Neuronal stem cell (in vitro differentiated cells): ENCODE measurements at regions not wholly inside any gene's neighbourhood (a gene's known extent, or its start where the extent isn't known, plus 50 kb on each side); places are given as distances from the start of the nearest gene placed in this dataset.

ENCODE experiments used
- DNase-seq: peaks from one replicate; pipeline ENCODE4 v3.0.0-alpha.2; 2013; ENCODE audit warnings: low spot score
- H2AFZ ChIP-seq: one replicate; pipeline ENCODE4 v1.6.1; 2013; ENCODE audit warnings: mild to moderate bottlenecking, low read length, inconsistent platforms
- H2AK5ac ChIP-seq: 2 replicates; pipeline ENCODE4 v1.6.1; 2013; ENCODE audit warnings: low read depth, mild to moderate bottlenecking, inconsistent platforms, low read length, moderate library complexity, mixed read lengths
- H2BK120ac ChIP-seq: 2 replicates; pipeline ENCODE4 v1.6.1; 2013; ENCODE audit warnings: low read depth, mild to moderate bottlenecking, inconsistent platforms, low read length, moderate library complexity, mixed read lengths
- H2BK12ac ChIP-seq: one replicate; pipeline ENCODE4 v1.6.1; 2013; ENCODE audit warnings: low read length, inconsistent platforms
- H2BK15ac ChIP-seq: 2 replicates; pipeline ENCODE4 v1.6.1; 2013; ENCODE audit warnings: mild to moderate bottlenecking, low read length, inconsistent platforms, mixed read lengths
- H2BK5ac ChIP-seq: one replicate; pipeline ENCODE4 v1.6.1; 2013; ENCODE audit warnings: inconsistent platforms, mild to moderate bottlenecking, low read length, moderate library complexity
- H3K14ac ChIP-seq: one replicate; pipeline ENCODE4 v1.6.1; 2013; ENCODE audit warnings: low read length, inconsistent platforms
- H3K18ac ChIP-seq: 2 replicates; pipeline ENCODE4 v1.6.1; 2013; ENCODE audit warnings: low read length, inconsistent platforms
- H3K23ac ChIP-seq: 2 replicates; pipeline ENCODE4 v1.6.1; 2013; ENCODE audit warnings: low read depth, mild to moderate bottlenecking, mixed read lengths, low read length, inconsistent platforms; ENCODE audit not compliant: poor library complexity
- H3K27ac ChIP-seq: replicated peaks from 3 replicates; pipeline ENCODE4 v1.5.1; 2013; ENCODE audit warnings: low read length, inconsistent platforms
- H3K27me3 ChIP-seq, 3 experiments: 2 replicates each; pipeline ENCODE4 v1.6.1; 2013; ENCODE audit warnings: low read length in 3 of 3, mild to moderate bottlenecking in 2 of 3, inconsistent platforms in 1 of 3, low read depth in 1 of 3, mixed read lengths in 1 of 3, moderate library complexity in 1 of 3; ENCODE audit not compliant: control insufficient read depth in 3 of 3, insufficient read depth in 3 of 3
- H3K36me3 ChIP-seq, 2 donors: replicated peaks in 1 of 2; 2 replicates each; pipeline ENCODE4 v1.6.1; 2013; ENCODE audit warnings: low read length in 2 of 2; ENCODE audit not compliant: control insufficient read depth in 2 of 2, insufficient read depth in 2 of 2
- H3K4ac ChIP-seq: 2 replicates; pipeline ENCODE4 v1.6.1; 2013; ENCODE audit warnings: inconsistent platforms, mild to moderate bottlenecking, low read length, moderate library complexity
- H3K4me1 ChIP-seq, 2 donors: 1 replicate in 1 of 2; 2 replicates in 1 of 2; pipeline ENCODE4 v1.6.1; 2013; ENCODE audit warnings: low read length in 2 of 2, low read depth in 1 of 2; ENCODE audit not compliant: control insufficient read depth in 2 of 2, insufficient read depth in 1 of 2
- H3K4me2 ChIP-seq: one replicate; pipeline ENCODE4 v1.6.1; 2013; ENCODE audit warnings: mild to moderate bottlenecking, low read length, inconsistent platforms; ENCODE audit not compliant: insufficient read depth, poor library complexity, severe bottlenecking
- H3K4me3 ChIP-seq, 2 donors: 2 replicates each; pipeline ENCODE4 v1.5.1; 2013; ENCODE audit warnings: low read length in 2 of 2, mild to moderate bottlenecking in 2 of 2, inconsistent platforms in 1 of 2, moderate library complexity in 1 of 2
- H3K79me1 ChIP-seq: one replicate; pipeline ENCODE4 v1.6.1; 2013; ENCODE audit warnings: low read depth, mild to moderate bottlenecking, inconsistent platforms, low read length, moderate library complexity
- H3K9ac ChIP-seq: one replicate; pipeline ENCODE4 v1.6.1; 2013; ENCODE audit warnings: mild to moderate bottlenecking, low read depth, low read length, inconsistent platforms; ENCODE audit not compliant: poor library complexity
- H3K9me3 ChIP-seq, 2 donors: replicated peaks in 1 of 2; 2 replicates each; pipeline versions ENCODE3 to v1.6.1; 2013; ENCODE audit warnings: low read length in 2 of 2, mild to moderate bottlenecking in 2 of 2, inconsistent platforms in 1 of 2, low read depth in 1 of 2, mixed read lengths in 1 of 2, moderate library complexity in 1 of 2; ENCODE audit not compliant: control insufficient read depth in 2 of 2, insufficient read depth in 1 of 2
- H4K8ac ChIP-seq: one replicate; pipeline ENCODE4 v1.6.1; 2013; ENCODE audit warnings: low read depth, mild to moderate bottlenecking, inconsistent platforms, low read length, moderate library complexity
- H4K91ac ChIP-seq: one replicate; pipeline ENCODE4 v1.6.1; 2013; ENCODE audit warnings: low read length, low read depth, mild to moderate bottlenecking, inconsistent platforms; ENCODE audit not compliant: poor library complexity
- WGBS, 2 donors: extraction: QIAGEN DNeasy Blood & Tissue Kit; methylation state at CpG; one replicate each; pipeline ENCODE4 v1.1.7; 2013; ENCODE audit warnings: missing lambda C conversion rate in 2 of 2, mixed read lengths in 1 of 2; ENCODE audit not compliant: insufficient read length in 2 of 2, insufficient replicate concordance in 1 of 2; ENCODE audit errors: extremely low coverage in 2 of 2; 5-methylcytosine and 5-hydroxymethylcytosine counted together

DNA sequence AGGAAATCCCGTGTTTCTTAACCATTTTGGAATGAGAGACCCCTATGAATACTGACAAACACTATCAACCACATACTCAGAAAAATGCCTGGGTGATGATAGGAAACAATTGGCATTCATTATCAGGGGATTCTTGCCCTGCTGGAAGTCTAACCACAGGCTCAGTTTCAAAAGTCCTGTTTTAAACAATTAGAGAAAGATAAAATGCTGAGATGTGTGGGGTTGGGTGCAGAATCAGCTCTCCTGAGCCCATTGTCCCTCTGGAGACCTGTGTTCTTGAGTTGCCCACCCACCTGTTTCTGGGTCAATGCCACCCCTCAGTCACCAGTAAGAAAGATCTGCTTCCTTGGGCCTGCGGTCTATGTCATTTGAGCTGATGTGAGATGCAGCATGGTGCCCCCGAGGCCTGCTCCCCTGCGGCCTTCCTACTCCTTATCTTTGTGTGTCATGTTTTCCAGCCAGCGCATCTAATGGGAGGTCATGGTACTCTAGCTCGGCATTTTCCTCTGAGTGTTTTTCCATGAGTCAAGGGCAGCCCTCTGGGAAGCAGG lies 130.3 kb upstream of the PLXNA2 start:
- H2BK12ac ChIP-seq: no peak overlapping the region
- H3K23ac ChIP-seq: no peak overlapping the region
- no peak overlapping the region for H3K4me2 ChIP-seq
- H2AK5ac ChIP-seq: no peak overlapping the region
- H3K9me3 ChIP-seq: no peaks in the 10 kb centered on the region
- H3K27ac ChIP-seq: no peak overlapping the region
- no peak overlapping the region for H4K8ac ChIP-seq
- H2BK120ac ChIP-seq: no peak overlapping the region
- H3K18ac ChIP-seq: peak overlapping the region; percentile 32
- no peak overlapping the region for H3K14ac ChIP-seq
- no peak overlapping the region for H3K4me3 ChIP-seq
- H4K91ac ChIP-seq: no peak overlapping the region
- DNase-seq: no peak
- H3K9ac ChIP-seq: no peak overlapping the region
- peaks cover 0 to 3% of the 10 kb centered on the region in 2 donors for H3K4me1 ChIP-seq
- H3K36me3 ChIP-seq: no peaks in the 10 kb centered on the region
- H2BK5ac ChIP-seq: no peak overlapping the region
- no peaks in the 10 kb centered on the region for H3K27me3 ChIP-seq
- no CpG with 5 or more reads among the region's 6 CpGs for WGBS, 2 donors
- H2BK15ac ChIP-seq: no peak overlapping the region
- H2AFZ ChIP-seq: no peak overlapping the region
- H3K4ac ChIP-seq: no peak overlapping the region
- no peaks in the 10 kb centered on the region for H3K79me1 ChIP-seq

DNA sequence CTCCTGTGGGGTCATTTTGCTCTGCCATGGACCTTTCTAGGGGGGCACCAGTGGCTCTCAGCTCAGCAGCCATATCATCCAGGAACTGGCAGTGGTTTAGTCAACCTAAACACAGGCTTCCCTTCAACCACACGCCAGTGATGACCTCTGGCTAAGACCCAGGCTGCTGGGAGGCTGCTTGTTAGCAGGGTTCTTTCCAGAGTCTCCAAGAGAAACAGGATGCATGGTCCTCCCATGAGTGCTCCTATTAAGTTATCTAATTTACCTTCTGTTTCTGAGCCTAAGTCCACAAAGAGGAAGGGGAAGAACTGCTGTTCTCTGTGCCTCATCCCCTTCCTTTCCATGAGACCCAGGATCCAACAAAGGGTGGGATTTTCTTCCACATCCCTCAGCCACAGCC lies 137.3 kb upstream of the PLXNA2 start:
- no peaks in the 10 kb centered on the region for H3K36me3 ChIP-seq
- H3K14ac ChIP-seq: no peak overlapping the region
- no peak overlapping the region for H3K9ac ChIP-seq
- H2BK120ac ChIP-seq: no peak overlapping the region
- no peak overlapping the region for H3K27ac ChIP-seq
- H3K27me3 ChIP-seq: no peaks in the 10 kb centered on the region
- WGBS, 2 donors: no CpG with 5 or more reads among the region's 1 CpG
- no peak overlapping the region for H2AK5ac ChIP-seq
- no peak overlapping the region for H2BK5ac ChIP-seq
- no peaks in the 10 kb centered on the region for H3K9me3 ChIP-seq
- DNase-seq: no peak
- H3K18ac ChIP-seq: no peak overlapping the region
- no peak overlapping the region for H3K4ac ChIP-seq
- no peak overlapping the region for H3K4me3 ChIP-seq
- H2BK12ac ChIP-seq: no peak overlapping the region
- H3K4me2 ChIP-seq: no peak overlapping the region
- no peak overlapping the region for H4K8ac ChIP-seq
- H3K4me1 ChIP-seq: peaks cover 0 to 4% of the 10 kb centered on the region in 2 donors
- no peak overlapping the region for H3K23ac ChIP-seq
- H4K91ac ChIP-seq: no peak overlapping the region
- no peak overlapping the region for H2AFZ ChIP-seq
- H2BK15ac ChIP-seq: no peak overlapping the region
- H3K79me1 ChIP-seq: no peaks in the 10 kb centered on the region

DNA sequence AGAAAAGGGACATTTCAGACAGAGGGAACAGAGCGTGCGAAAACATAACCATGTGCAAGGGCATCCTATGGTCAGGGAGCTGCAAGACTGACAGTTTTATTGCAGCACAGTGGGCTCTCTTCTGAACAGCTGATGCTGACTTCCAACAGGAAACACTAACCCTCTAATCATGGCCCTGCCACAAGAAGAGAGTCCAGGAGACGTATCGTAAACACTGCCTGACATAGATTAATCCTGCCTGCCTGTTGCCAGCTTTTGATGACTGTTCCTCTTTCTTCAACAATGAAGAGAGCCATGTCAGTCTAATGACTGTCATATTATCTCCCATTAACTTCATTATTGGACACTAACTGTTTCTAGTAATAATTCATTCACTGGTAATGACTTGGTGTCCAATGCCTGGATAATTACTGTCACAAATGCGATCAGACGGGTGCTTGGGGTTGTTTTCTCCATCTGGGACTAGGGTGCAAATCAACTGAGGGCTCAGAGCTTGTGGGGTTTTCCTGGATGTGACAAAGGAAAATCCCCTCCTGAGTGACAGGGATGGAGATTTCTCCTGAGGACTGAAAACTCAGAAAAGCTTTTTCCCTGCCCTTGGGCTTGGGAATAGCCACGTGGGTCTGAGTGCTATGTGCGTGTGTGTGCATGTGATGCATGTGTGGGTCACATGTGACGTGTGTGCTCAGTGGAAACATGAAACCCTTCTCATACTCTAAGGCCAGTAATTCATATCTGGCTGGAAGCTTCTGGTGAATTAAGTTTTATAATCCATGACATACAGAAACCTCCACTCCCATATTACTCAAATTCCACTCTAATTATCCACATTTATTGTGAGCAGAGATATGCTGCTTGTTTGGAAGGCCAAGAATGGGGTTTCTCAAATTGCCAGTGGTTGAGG lies 144.0 kb upstream of the PLXNA2 start:
- H2BK12ac ChIP-seq: no peak overlapping the region
- H3K79me1 ChIP-seq: no peaks in the 10 kb centered on the region
- H2BK120ac ChIP-seq: no peak overlapping the region
- no peak for DNase-seq
- no peak overlapping the region for H2BK5ac ChIP-seq
- no peaks in the 10 kb centered on the region for H3K27me3 ChIP-seq
- H3K4me2 ChIP-seq: no peak overlapping the region
- no peak overlapping the region for H4K8ac ChIP-seq
- H3K18ac ChIP-seq: no peak overlapping the region
- no peak overlapping the region for H3K27ac ChIP-seq
- WGBS, 2 donors: no CpG with 5 or more reads among the region's 9 CpGs
- no peaks in the 10 kb centered on the region for H3K4me1 ChIP-seq
- H3K9me3 ChIP-seq: no peaks in the 10 kb centered on the region
- H2BK15ac ChIP-seq: no peak overlapping the region
- H3K4ac ChIP-seq: no peak overlapping the region
- no peak overlapping the region for H2AK5ac ChIP-seq
- no peak overlapping the region for H3K23ac ChIP-seq
- H2AFZ ChIP-seq: no peak overlapping the region
- no peak overlapping the region for H3K9ac ChIP-seq
- no peak overlapping the region for H3K4me3 ChIP-seq
- H4K91ac ChIP-seq: no peak overlapping the region
- no peaks in the 10 kb centered on the region for H3K36me3 ChIP-seq
- H3K14ac ChIP-seq: no peak overlapping the region

DNA sequence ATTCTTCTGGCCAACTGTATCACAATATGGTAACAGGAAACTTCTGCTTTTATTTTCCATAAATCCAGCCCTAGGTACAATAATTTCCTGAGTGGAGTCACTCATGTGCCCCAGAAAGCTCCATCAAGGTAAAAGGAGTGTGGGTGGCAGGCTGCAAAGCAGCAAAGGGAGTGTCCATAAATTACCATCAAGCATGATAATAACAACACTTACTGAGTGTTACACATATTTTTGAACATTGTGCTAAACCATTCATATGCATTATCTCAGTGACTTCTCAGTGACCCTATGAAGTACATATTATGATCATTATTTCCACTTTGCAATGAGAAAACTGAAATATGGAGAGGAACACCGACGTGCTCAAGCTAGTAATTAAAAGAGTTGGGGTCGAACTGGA lies 149.2 kb upstream of the PLXNA2 start:
- Histone ChIP-seq H2AFZ (no peak overlapping the region), H3K9ac (no peak overlapping the region), H4K91ac (no peak overlapping the region), H3K4me1 (no peaks in the 10 kb centered on the region), H3K4me2 (no peak overlapping the region), H3K18ac (no peak overlapping the region), H3K23ac (no peak overlapping the region), H3K27ac (no peak overlapping the region), H3K79me1 (no peaks in the 10 kb centered on the region), H2AK5ac (no peak overlapping the region), H2BK12ac (no peak overlapping the region), H3K14ac (no peak overlapping the region), H3K4me3 (no peak overlapping the region), H2BK15ac (no peak overlapping the region), H2BK5ac (no peak overlapping the region), H4K8ac (no peak overlapping the region), H3K36me3 (no peaks in the 10 kb centered on the region), H3K27me3 (no peaks in the 10 kb centered on the region), H2BK120ac (no peak overlapping the region), H3K4ac (no peak overlapping the region), H3K9me3 (no peaks in the 10 kb centered on the region)
- WGBS, 2 donors: no CpG with 5 or more reads among the region's 3 CpGs
- DNase-seq: no peak
